ENCODE measurements at regions not wholly inside any gene's neighbourhood (a gene's known extent, or its start where the extent isn't known, plus 50 kb on each side); places are given as distances from the start of the nearest gene placed in this dataset.
A peak's percentile ranks its signal among the peaks of the same experiment; 100 is the strongest.

- DNase-seq = no peak
These were observed 146.1 kb downstream of the PDHA2 start for GRCh38 chr4:95985791-95986550.

- DNase-seq = no peak
These were observed 148.0 kb downstream of the PDHA2 start for GRCh38 chr4:95987851-95988250.

GRCh38 chr4:95998311-95998710 is 158.4 kb downstream of the PDHA2 start:
- no peak for DNase-seq

GRCh38 chr4:96003951-96004740 is 164.3 kb downstream of the PDHA2 start:
- DNase-seq = peak in 5 of 58 donors; percentile 1 to 21 (median 8)

GRCh38 chr4:96009427-96010119 is 169.7 kb downstream of the PDHA2 start:
- DNase-seq = no peak

GRCh38 chr4:96012687-96013086 is 172.8 kb downstream of the PDHA2 start:
- DNase-seq = no peak

- no peak for DNase-seq
These were observed 176.9 kb downstream of the PDHA2 start for GRCh38 chr4:96016634-96017299.

GRCh38 chr4:96025011-96025410 is 185.1 kb downstream of the PDHA2 start:
- DNase-seq = no peak

- peak in 3 of 58 donors; percentile 0 to 4 (median 1) for DNase-seq
These were observed 195.8 kb downstream of the PDHA2 start for GRCh38 chr4:96035727-96036126.

- no peak for DNase-seq
These were observed 196.9 kb downstream of the PDHA2 start for GRCh38 chr4:96036781-96037180.

- no peak for DNase-seq
These were observed 197.8 kb downstream of the PDHA2 start for GRCh38 chr4:96037705-96038104.

GRCh38 chr4:96039217-96039616 is 199.3 kb downstream of the PDHA2 start:
- no peak for DNase-seq

GRCh38 chr4:96039803-96040436 is 200.0 kb downstream of the PDHA2 start:
- no peak for DNase-seq

GRCh38 chr4:96044971-96045370 is 205.1 kb downstream of the PDHA2 start:
- no peak for DNase-seq

GRCh38 chr4:96052827-96053226 is 212.9 kb downstream of the PDHA2 start:
- no peak for DNase-seq

GRCh38 chr4:96056346-96056934 is 216.5 kb downstream of the PDHA2 start:
- DNase-seq = no peak

GRCh38 chr4:96063639-96064038 is 223.7 kb downstream of the PDHA2 start:
- DNase-seq = no peak

- no peak for DNase-seq
These were observed 233.6 kb downstream of the PDHA2 start for GRCh38 chr4:96073461-96073860.

GRCh38 chr4:96092151-96092705 is 252.3 kb downstream of the PDHA2 start:
- DNase-seq = no peak

- DNase-seq = no peak
These were observed 253.2 kb downstream of the PDHA2 start for GRCh38 chr4:96093057-96093456.
